Esophagus squamous epithelium (tissue), 5 donors: ENCODE measurements at regions not wholly inside any gene's neighbourhood (a gene's known extent, or its start where the extent isn't known, plus 50 kb on each side); places are given as distances from the start of the nearest gene placed in this dataset.

Source experiments
- DNase-seq: peaks from one replicate; lab custom pipeline; 2025; lab: John Stamatoyannopoulos, UW
- H3K27ac ChIP-seq, 4 donors: fragments of 200-600 bp; sonication (generic); one replicate each; pipeline ENCODE4 v1.5.1; 2016 to 2019; ENCODE audit warnings: mild to moderate bottlenecking in 1 of 4
- H3K27me3 ChIP-seq, 4 donors: fragments of 200-600 bp; sonication (generic); 1 replicate in 3 of 4; 2 replicates in 1 of 4; pipeline versions ENCODE4 v1.5.1 to v1.6.0; 2017 to 2021; ENCODE audit warnings: antibody characterized with exemption in 1 of 4
- H3K36me3 ChIP-seq, 3 donors: fragments of 200-600 bp; sonication (generic); one replicate each; pipeline ENCODE4 v1.5.1; 2016 to 2019
- H3K4me1 ChIP-seq, 3 donors: fragments of 200-600 bp; sonication (generic); one replicate each; pipeline ENCODE4 v1.5.1; 2017 to 2019
- H3K4me3 ChIP-seq, 4 donors: fragments of 200-600 bp; sonication (generic); 1 replicate in 3 of 4; 2 replicates in 1 of 4; pipeline ENCODE4 v1.5.1; 2016 to 2019; ENCODE audit warnings: mild to moderate bottlenecking in 2 of 4, moderate library complexity in 1 of 4
- H3K9me3 ChIP-seq, 3 donors: fragments of 200-600 bp; sonication (generic); one replicate each; pipeline ENCODE4 v1.5.1; 2016 to 2019
- POLR2A ChIP-seq, 4 donors: fragments of 450-650 bp; IDR thresholded peaks; one replicate each; pipeline ENCODE4 v1.6.1; 2017; ENCODE audit warnings: antibody characterized with exemption in 4 of 4, mild to moderate bottlenecking in 4 of 4, moderate library complexity in 3 of 4
- WGBS, 2 donors: methylation state at CpG; one replicate each; pipeline ENCODE4 v1.1.5; 2018; 5-methylcytosine and 5-hydroxymethylcytosine counted together
- intact Hi-C: fragments of 100-400 bp; cut with DNase I; formaldehyde crosslinking; loops from one replicate; pipeline ENCODE4 v1.15.0; 2022
- TF ChIP-seq, protein P1 (sequence below), 6 experiments: fragments of 450-650 bp in 4 of 6; fragments of 200-600 bp in 2 of 6; sonication (generic) in 2 of 6; IDR thresholded peaks; one replicate each; pipeline ENCODE4 v1.5.1; 2016 to 2019; ENCODE audit warnings: antibody characterized with exemption in 6 of 6, mild to moderate bottlenecking in 4 of 6, moderate library complexity in 4 of 6
- donor health status: DM: yes; HTN: yes; CAD: no.

DNA sequence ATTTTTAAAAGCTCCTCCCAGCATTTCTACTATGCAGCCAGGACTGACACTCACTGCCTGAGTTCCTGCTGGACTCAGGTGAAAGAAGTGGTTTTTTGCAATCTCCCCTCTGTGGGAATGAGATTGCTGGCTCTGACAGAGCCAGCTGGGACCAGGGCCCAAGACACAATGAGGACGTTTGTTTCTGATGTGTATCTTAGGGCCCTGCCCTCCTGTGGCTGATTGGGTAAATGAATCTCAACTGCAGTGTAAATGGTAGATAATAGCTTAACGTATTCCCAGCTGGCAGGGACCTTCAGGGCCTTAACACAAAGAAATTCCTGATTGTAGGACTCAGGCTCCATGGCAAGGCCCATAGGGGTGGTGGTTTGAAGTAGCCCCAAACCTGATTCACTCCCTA, 85.8 kb upstream of the PRPS1 start:
- Histone ChIP-seq H3K9me3 (no peaks in the 10 kb centered on the region), H3K4me3 (no peak overlapping the region), H3K4me1 (no peaks in the 10 kb centered on the region), H3K36me3 (no peaks in the 10 kb centered on the region), H3K27ac (no peak overlapping the region), H3K27me3 (no peaks in the 10 kb centered on the region)
- WGBS, 2 donors: 0 to 34% methylated on average over 1 to 2 of the region's 2 CpGs
- DNase-seq: no peak
- intact Hi-C loops: no loop called here
- TF ChIP-seq POLR2A (IDR thresholded peaks at IDR 0.05): no peak
- TF ChIP-seq, protein P1, sequence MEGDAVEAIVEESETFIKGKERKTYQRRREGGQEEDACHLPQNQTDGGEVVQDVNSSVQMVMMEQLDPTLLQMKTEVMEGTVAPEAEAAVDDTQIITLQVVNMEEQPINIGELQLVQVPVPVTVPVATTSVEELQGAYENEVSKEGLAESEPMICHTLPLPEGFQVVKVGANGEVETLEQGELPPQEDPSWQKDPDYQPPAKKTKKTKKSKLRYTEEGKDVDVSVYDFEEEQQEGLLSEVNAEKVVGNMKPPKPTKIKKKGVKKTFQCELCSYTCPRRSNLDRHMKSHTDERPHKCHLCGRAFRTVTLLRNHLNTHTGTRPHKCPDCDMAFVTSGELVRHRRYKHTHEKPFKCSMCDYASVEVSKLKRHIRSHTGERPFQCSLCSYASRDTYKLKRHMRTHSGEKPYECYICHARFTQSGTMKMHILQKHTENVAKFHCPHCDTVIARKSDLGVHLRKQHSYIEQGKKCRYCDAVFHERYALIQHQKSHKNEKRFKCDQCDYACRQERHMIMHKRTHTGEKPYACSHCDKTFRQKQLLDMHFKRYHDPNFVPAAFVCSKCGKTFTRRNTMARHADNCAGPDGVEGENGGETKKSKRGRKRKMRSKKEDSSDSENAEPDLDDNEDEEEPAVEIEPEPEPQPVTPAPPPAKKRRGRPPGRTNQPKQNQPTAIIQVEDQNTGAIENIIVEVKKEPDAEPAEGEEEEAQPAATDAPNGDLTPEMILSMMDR (IDR thresholded peaks at IDR 0.05): peak in 1 of 6 experiments; percentile 17

DNA sequence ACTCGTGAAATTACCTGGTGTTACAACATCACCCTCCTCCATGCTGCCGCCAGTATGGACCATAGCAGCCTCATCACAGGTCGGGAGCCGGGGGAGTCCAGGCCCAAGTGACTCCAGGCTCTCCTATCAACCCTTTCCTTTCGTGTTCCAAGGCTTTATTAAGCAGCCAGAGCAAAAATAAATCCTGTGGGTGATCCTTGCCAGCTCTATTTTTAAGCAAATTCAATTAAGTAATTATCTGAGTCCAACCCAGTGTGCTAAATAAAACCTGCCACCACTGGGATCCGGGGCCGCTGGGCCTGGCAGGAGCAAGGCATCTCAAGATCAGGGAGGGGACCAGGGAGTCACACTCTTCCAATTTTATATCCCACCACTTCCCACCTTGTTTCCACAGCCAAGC, 80.7 kb upstream of the PRPS1 start:
- Histone ChIP-seq H3K36me3 (no peaks in the 10 kb centered on the region), H3K9me3 (no peaks in the 10 kb centered on the region), H3K4me1 (no peaks in the 10 kb centered on the region), H3K27ac (no peak overlapping the region), H3K4me3 (no peak overlapping the region), H3K27me3 (no peaks in the 10 kb centered on the region)
- WGBS, 2 donors: 69 to 71% methylated on average over 4 to 7 of the region's 7 CpGs
- DNase-seq: no peak
- TF ChIP-seq POLR2A (IDR thresholded peaks at IDR 0.05): no peak
- TF ChIP-seq, protein P1 (IDR thresholded peaks at IDR 0.05): no peak
- intact Hi-C loops: no loop called here

- TF ChIP-seq, protein P1 (IDR thresholded peaks at IDR 0.05): no peak
- TF ChIP-seq POLR2A (IDR thresholded peaks at IDR 0.05): no peak
- 74 to 87% methylated on average over 3 of the region's 3 CpGs for WGBS, 2 donors
These were observed 79.5 kb upstream of the PRPS1 start for GRCh38 chrX:107548775-107549174.

DNA sequence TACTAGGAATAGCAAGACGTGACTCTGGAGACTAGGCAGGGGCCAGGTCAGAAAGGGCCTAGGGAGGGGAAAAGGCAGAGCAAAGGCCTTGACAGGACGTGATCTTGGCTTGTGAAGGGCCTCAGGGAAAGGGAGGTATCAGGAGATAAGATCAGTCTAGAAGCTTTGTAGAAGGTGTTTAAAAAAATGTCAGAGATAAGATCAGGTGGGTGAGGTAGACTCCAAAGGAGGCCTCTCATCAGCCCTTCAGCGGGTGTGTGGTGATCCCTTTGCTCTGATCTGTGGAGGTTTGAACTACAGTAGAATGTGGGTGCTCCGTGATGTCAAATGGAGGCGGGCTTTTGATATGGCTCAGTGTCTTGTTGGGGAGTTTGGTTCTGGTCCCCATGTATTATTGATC, 78.8 kb upstream of the PRPS1 start:
- no peaks in the 10 kb centered on the region for H3K27me3 ChIP-seq
- intact Hi-C loops: no loop called here
- TF ChIP-seq POLR2A (IDR thresholded peaks at IDR 0.05): no peak
- TF ChIP-seq, protein P1 (IDR thresholded peaks at IDR 0.05): no peak

More at GRCh38 chrX:107548775-107549174, 79.5 kb upstream of the PRPS1 start:
- DNase-seq: no peak
- intact Hi-C loops: no loop called here
- Histone ChIP-seq H3K27me3 (no peaks in the 10 kb centered on the region), H3K4me1 (no peaks in the 10 kb centered on the region), H3K9me3 (no peaks in the 10 kb centered on the region), H3K36me3 (no peaks in the 10 kb centered on the region), H3K4me3 (no peak overlapping the region), H3K27ac (no peak overlapping the region)

GRCh38 chrX:107551546-107551945, 76.8 kb upstream of the PRPS1 start:
- no peak overlapping the region for H3K27ac ChIP-seq
- H3K4me1 ChIP-seq: no peaks in the 10 kb centered on the region
- intact Hi-C loops: no loop called here
- no peaks in the 10 kb centered on the region for H3K9me3 ChIP-seq
- 55 to 100% methylated on average over 2 of the region's 7 CpGs for WGBS, 2 donors
- no peak for DNase-seq
- no peaks in the 10 kb centered on the region for H3K36me3 ChIP-seq
- no peaks in the 10 kb centered on the region for H3K27me3 ChIP-seq
- TF ChIP-seq, protein P1 (IDR thresholded peaks at IDR 0.05): no peak
- TF ChIP-seq POLR2A (IDR thresholded peaks at IDR 0.05): no peak
- no peak overlapping the region for H3K4me3 ChIP-seq

More for the DNA sequence above, 78.8 kb upstream of the PRPS1 start:
- Histone ChIP-seq H3K36me3 (no peaks in the 10 kb centered on the region), H3K9me3 (no peaks in the 10 kb centered on the region), H3K27ac (no peak overlapping the region), H3K4me3 (no peak overlapping the region), H3K4me1 (no peaks in the 10 kb centered on the region)
- 68 to 90% methylated on average over 5 of the region's 5 CpGs for WGBS, 2 donors
- DNase-seq: no peak
